Stomach (tissue), 4 donors: ENCODE measurements at regions not wholly inside any gene's neighbourhood (a gene's known extent, or its start where the extent isn't known, plus 50 kb on each side); places are given as distances from the start of the nearest gene placed in this dataset.

ENCODE experiments used
- POLR2A ChIP-seq, 4 donors: fragments of 450-650 bp; IDR thresholded peaks; one replicate each; pipeline ENCODE4 v1.6.1; 2016; ENCODE audit warnings: antibody characterized with exemption in 4 of 4, control low read depth in 2 of 4, mild to moderate bottlenecking in 1 of 4, moderate library complexity in 1 of 4
- TF ChIP-seq, protein P1 (sequence below), 7 experiments: fragments of 450-650 bp in 4 of 7; fragments of 200-600 bp in 3 of 7; sonication (generic) in 3 of 7; IDR thresholded peaks; one replicate each; pipeline ENCODE4 v1.5.1; 2016 to 2019; ENCODE audit warnings: antibody characterized with exemption in 7 of 7, control low read depth in 2 of 7, mild to moderate bottlenecking in 1 of 7

DNA sequence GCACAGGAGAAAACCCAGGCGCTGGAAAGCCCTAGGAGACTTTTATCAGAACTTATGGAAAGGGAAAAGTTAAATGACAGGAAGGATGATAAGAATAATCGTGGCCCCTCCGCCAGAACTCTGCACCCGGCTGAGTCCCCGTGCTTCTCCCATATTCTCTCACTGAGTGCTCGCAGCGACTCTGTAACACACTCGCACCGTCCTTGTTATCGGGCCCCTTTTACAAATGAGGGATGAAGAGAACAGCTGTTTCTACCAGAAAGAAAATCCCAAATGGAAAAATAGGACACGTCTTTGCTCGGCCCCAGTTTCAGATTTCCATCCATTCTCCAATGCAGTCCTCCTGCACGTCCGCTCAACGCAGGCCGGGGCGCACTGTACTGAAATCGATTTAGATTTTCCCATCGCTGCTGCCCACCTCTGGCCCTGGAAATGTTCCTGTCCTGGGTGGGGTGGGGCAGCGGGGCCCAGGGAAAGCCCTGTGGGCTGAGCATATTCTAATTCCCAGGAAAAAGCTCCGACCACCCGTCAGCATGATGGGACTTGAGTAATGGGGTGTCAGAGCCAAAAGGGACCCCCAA, 66.4 kb downstream of the KCNF1 start:
- TF ChIP-seq, protein P1, sequence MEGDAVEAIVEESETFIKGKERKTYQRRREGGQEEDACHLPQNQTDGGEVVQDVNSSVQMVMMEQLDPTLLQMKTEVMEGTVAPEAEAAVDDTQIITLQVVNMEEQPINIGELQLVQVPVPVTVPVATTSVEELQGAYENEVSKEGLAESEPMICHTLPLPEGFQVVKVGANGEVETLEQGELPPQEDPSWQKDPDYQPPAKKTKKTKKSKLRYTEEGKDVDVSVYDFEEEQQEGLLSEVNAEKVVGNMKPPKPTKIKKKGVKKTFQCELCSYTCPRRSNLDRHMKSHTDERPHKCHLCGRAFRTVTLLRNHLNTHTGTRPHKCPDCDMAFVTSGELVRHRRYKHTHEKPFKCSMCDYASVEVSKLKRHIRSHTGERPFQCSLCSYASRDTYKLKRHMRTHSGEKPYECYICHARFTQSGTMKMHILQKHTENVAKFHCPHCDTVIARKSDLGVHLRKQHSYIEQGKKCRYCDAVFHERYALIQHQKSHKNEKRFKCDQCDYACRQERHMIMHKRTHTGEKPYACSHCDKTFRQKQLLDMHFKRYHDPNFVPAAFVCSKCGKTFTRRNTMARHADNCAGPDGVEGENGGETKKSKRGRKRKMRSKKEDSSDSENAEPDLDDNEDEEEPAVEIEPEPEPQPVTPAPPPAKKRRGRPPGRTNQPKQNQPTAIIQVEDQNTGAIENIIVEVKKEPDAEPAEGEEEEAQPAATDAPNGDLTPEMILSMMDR (IDR thresholded peaks at IDR 0.05): no peak
- no peak for TF ChIP-seq POLR2A (IDR thresholded peaks at IDR 0.05)
